Hepatocyte (in vitro differentiated cells): ENCODE measurements at regions not wholly inside any gene's neighbourhood (a gene's known extent, or its start where the extent isn't known, plus 50 kb on each side); places are given as distances from the start of the nearest gene placed in this dataset.
"Not testable (repeated sequence)": the region's sequence is repeated elsewhere in the genome, so short reads cannot be mapped to it uniquely, and the experiment has no call there.

Experiments
- DNase-seq: peaks from one replicate; pipeline ENCODE4 v3.0.0-alpha.2; 2016; ENCODE audit warnings: low spot score
- H2AFZ ChIP-seq: fragments of 200-600 bp; sonication (generic); 2 replicates; pipeline ENCODE4 v1.6.0; 2016; ENCODE audit warnings: antibody characterized with exemption, mild to moderate bottlenecking
- H3K27ac ChIP-seq: fragments of 200-600 bp; sonication (generic); 2 replicates; pipeline ENCODE4 v1.5.1; 2016; ENCODE audit warnings: mild to moderate bottlenecking
- H3K27me3 ChIP-seq: fragments of 200-600 bp; sonication (generic); 2 replicates; pipeline ENCODE4 v1.6.1; 2016
- H3K36me3 ChIP-seq: fragments of 200-600 bp; sonication (generic); replicated peaks from 2 replicates; pipeline ENCODE4 v1.5.1; 2016; ENCODE audit warnings: low read depth; ENCODE audit not compliant: insufficient read depth
- H3K4me1 ChIP-seq: fragments of 200-600 bp; sonication (generic); 2 replicates; pipeline ENCODE4 v1.5.1; 2016; ENCODE audit warnings: mild to moderate bottlenecking, moderate library complexity; ENCODE audit not compliant: insufficient read depth
- H3K4me2 ChIP-seq: fragments of 200-600 bp; sonication (generic); 2 replicates; pipeline ENCODE4 v1.6.0; 2016
- H3K4me3 ChIP-seq: fragments of 200-600 bp; sonication (generic); 2 replicates; pipeline ENCODE4 v1.5.1; 2016; ENCODE audit warnings: mild to moderate bottlenecking
- H3K79me2 ChIP-seq: fragments of 200-600 bp; sonication (generic); 2 replicates; pipeline ENCODE4 v1.6.0; 2017; ENCODE audit warnings: mild to moderate bottlenecking
- H3K9me2 ChIP-seq: fragments of 200-600 bp; sonication (generic); replicated peaks from 2 replicates; pipeline ENCODE4 v1.6.0; 2017; ENCODE audit warnings: mild to moderate bottlenecking; ENCODE audit not compliant: insufficient read depth
- H3K9me3 ChIP-seq: fragments of 200-600 bp; sonication (generic); 2 replicates; pipeline ENCODE4 v1.5.1; 2016; ENCODE audit warnings: low read depth, mild to moderate bottlenecking
- H4K20me1 ChIP-seq: fragments of 200-600 bp; sonication (generic); 2 replicates; pipeline ENCODE4 v1.6.0; 2016; ENCODE audit warnings: mild to moderate bottlenecking; ENCODE audit not compliant: insufficient read depth, poor library complexity, severe bottlenecking
- EZH2 ChIP-seq: fragments of 200-600 bp; sonication (generic); IDR thresholded peaks from 2 replicates; pipeline ENCODE4 v1.6.1; 2016; ENCODE audit warnings: antibody characterized with exemption, mild to moderate bottlenecking, borderline replicate concordance
- EZH2phosphoT487 ChIP-seq: fragments of 200-600 bp; sonication (generic); IDR thresholded peaks from one replicate; pipeline ENCODE4 v1.6.1; 2018; ENCODE audit warnings: antibody characterized with exemption, mild to moderate bottlenecking, low read depth, moderate library complexity; ENCODE audit not compliant: unreplicated experiment, severe bottlenecking
- WGBS: methylation state at CpG from one replicate; pipeline ENCODE4 v1.1.6; 2016; ENCODE audit warnings: low lambda C conversion rate; ENCODE audit errors: missing lambda C conversion rate; 5-methylcytosine and 5-hydroxymethylcytosine counted together
- TF ChIP-seq, protein P1 (sequence below): fragments of 200-600 bp; sonication (generic); IDR thresholded peaks from 2 replicates; pipeline ENCODE4 v1.5.1; 2016; ENCODE audit warnings: antibody characterized with exemption, mild to moderate bottlenecking; ENCODE audit not compliant: poor library complexity

DNA sequence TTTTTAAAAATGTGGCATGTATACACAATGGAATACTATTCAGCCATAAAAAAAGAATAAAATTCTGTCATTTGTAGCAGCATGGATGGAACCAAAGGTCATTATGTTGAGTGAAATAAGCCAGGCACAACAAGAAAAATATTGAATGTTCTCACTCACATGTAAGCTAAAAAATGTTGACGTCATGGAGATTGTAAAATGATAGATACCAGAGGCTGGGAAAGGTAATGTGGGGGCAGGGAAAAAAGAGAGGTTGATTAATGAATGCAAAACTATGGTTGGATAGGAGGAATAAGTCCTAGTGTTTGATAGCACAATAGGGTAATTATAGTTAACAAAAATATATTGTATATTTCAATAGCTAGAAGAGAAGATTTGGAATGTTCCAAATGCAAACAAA is 89.1 kb upstream of the SLC35F3 start:
- H3K36me3 ChIP-seq: no peaks in the 10 kb centered on the region
- no peaks in the 10 kb centered on the region for H3K9me2 ChIP-seq
- no peaks in the 10 kb centered on the region for H3K9me3 ChIP-seq
- H3K27me3 ChIP-seq: no peaks in the 10 kb centered on the region
- no peak for DNase-seq
- TF ChIP-seq EZH2 (no peak), EZH2phosphoT487 (no peak)
- H3K79me2 ChIP-seq: no peaks in the 10 kb centered on the region
- no peak overlapping the region for H3K4me2 ChIP-seq
- H3K27ac ChIP-seq: no peak overlapping the region
- WGBS: 81% methylated on average over 1 of the region's 1 CpG
- no peaks in the 10 kb centered on the region for H4K20me1 ChIP-seq
- H3K4me1 ChIP-seq: no peaks in the 10 kb centered on the region
- no peak overlapping the region for H2AFZ ChIP-seq
- H3K4me3 ChIP-seq: no peak overlapping the region

DNA sequence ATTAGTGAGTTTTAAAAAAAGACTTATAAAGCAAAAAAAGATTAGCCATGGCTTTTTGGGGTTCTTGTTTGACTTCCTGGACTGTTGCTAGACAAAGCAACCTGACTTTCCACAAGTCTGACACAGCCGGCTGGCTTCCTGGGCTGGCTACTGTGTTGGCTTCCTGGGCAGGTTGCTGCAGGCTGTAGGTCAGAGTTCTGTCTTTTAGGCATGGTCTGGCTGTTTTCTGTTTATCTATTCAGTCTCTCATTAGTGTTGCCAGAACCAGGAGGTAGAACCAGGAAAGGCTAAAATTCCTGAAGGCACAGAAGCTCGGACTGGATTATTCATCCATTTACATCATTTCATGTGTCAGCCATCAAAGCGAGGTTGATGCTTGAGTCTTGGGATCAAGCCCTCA is 88.6 kb upstream of the SLC35F3 start:
- Histone ChIP-seq H3K27ac (no peak overlapping the region), H3K79me2 (no peaks in the 10 kb centered on the region), H3K4me3 (no peak overlapping the region), H3K9me3 (no peaks in the 10 kb centered on the region), H3K36me3 (no peaks in the 10 kb centered on the region), H3K27me3 (peaks cover under 1% of the 10 kb centered on the region), H2AFZ (no peak overlapping the region), H3K4me2 (no peak overlapping the region), H4K20me1 (no peaks in the 10 kb centered on the region), H3K4me1 (no peaks in the 10 kb centered on the region), H3K9me2 (no peaks in the 10 kb centered on the region)
- 69% methylated on average over 3 of the region's 3 CpGs for WGBS
- TF ChIP-seq EZH2phosphoT487: no peak
- TF ChIP-seq, protein P1, sequence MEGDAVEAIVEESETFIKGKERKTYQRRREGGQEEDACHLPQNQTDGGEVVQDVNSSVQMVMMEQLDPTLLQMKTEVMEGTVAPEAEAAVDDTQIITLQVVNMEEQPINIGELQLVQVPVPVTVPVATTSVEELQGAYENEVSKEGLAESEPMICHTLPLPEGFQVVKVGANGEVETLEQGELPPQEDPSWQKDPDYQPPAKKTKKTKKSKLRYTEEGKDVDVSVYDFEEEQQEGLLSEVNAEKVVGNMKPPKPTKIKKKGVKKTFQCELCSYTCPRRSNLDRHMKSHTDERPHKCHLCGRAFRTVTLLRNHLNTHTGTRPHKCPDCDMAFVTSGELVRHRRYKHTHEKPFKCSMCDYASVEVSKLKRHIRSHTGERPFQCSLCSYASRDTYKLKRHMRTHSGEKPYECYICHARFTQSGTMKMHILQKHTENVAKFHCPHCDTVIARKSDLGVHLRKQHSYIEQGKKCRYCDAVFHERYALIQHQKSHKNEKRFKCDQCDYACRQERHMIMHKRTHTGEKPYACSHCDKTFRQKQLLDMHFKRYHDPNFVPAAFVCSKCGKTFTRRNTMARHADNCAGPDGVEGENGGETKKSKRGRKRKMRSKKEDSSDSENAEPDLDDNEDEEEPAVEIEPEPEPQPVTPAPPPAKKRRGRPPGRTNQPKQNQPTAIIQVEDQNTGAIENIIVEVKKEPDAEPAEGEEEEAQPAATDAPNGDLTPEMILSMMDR: no peak
- no peak for TF ChIP-seq EZH2
- no peak for DNase-seq

- DNase-seq: no peak
- Histone ChIP-seq H3K9me2 (no peaks in the 10 kb centered on the region), H3K4me2 (no peak overlapping the region), H3K9me3 (no peaks in the 10 kb centered on the region), H3K4me1 (no peaks in the 10 kb centered on the region), H3K27ac (no peak overlapping the region), H3K36me3 (no peaks in the 10 kb centered on the region), H4K20me1 (no peaks in the 10 kb centered on the region), H3K79me2 (no peaks in the 10 kb centered on the region), H3K27me3 (peaks cover 5% of the 10 kb centered on the region), H2AFZ (no peak overlapping the region), H3K4me3 (no peak overlapping the region)
- 63% methylated on average over 2 of the region's 2 CpGs for WGBS
- TF ChIP-seq, protein P1: no peak
- TF ChIP-seq EZH2 (no peak), EZH2phosphoT487 (no peak)
Measured at GRCh38 chr1:233816348-233816747, 88.1 kb upstream of the SLC35F3 start.

DNA sequence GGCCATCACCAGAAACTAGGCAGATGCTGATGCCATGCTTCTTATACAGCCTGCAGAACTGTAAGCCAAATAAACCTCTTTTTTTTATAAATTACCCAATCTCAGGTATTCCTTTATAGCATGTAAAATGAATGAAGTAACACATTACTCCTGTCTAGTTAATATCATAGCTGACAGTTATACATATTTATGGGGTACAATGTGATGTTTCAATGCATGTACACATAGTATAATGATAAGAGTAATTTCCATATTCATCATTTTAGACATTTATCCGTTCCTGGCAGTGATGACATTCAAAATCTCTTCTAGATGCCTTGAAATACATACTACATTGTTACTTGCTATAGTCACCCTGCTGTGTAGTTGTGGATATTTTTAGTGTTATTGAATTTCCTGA is 85.4 kb upstream of the SLC35F3 start:
- no peak overlapping the region for H3K27ac ChIP-seq
- no peaks in the 10 kb centered on the region for H3K79me2 ChIP-seq
- WGBS: 70% methylated on average over 1 of the region's 1 CpG
- no peaks in the 10 kb centered on the region for H3K9me3 ChIP-seq
- DNase-seq: no peak
- no peaks in the 10 kb centered on the region for H3K4me1 ChIP-seq
- H3K36me3 ChIP-seq: no peaks in the 10 kb centered on the region
- no peaks in the 10 kb centered on the region for H4K20me1 ChIP-seq
- H3K4me2 ChIP-seq: no peak overlapping the region
- no peak overlapping the region for H2AFZ ChIP-seq
- TF ChIP-seq EZH2: no peak
- TF ChIP-seq EZH2phosphoT487: no peak
- TF ChIP-seq, protein P1: no peak
- no peaks in the 10 kb centered on the region for H3K9me2 ChIP-seq
- H3K4me3 ChIP-seq: no peak overlapping the region
- H3K27me3 ChIP-seq: peaks cover 6% of the 10 kb centered on the region

DNA sequence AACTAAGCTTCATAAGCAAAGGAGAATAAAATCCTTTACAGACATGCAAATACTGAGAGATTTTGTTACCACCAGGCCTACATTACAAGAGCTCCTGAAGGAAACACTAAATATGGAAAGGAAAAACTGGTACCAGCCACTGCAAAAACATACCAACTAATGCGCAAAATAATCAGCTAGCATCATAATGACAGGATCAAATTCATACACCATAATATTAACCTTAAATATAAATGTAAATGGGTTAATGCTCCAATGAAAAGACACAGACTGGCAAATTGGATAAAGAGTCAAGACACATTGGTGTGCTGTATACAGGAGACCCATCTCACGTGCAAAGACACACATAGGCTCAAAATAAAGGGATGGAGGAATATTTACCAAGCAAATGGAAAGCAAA is 80.3 kb upstream of the SLC35F3 start:
- H3K4me1 ChIP-seq, H3K27ac ChIP-seq: not testable (repeated sequence)
- 88% methylated on average over 2 of the region's 2 CpGs for WGBS

GRCh38 chr1:233827937-233828336 is 76.5 kb upstream of the SLC35F3 start:
- not testable (repeated sequence) for DNase-seq, H3K79me2 ChIP-seq, H3K9me2 ChIP-seq, H3K9me3 ChIP-seq, H4K20me1 ChIP-seq, H3K27me3 ChIP-seq, H3K4me2 ChIP-seq, H3K4me3 ChIP-seq, H3K4me1 ChIP-seq, H2AFZ ChIP-seq, H3K36me3 ChIP-seq, H3K27ac ChIP-seq
- 83% methylated on average over 2 of the region's 2 CpGs for WGBS

More for the DNA sequence above, 80.3 kb upstream of the SLC35F3 start:
- H3K9me3 ChIP-seq, H3K27me3 ChIP-seq, DNase-seq, H3K79me2 ChIP-seq, H2AFZ ChIP-seq, H3K36me3 ChIP-seq, H3K4me3 ChIP-seq, H3K9me2 ChIP-seq, H4K20me1 ChIP-seq, H3K4me2 ChIP-seq: not testable (repeated sequence)
